H1 (cell line): ENCODE measurements at regions not wholly inside any gene's neighbourhood (a gene's known extent, or its start where the extent isn't known, plus 50 kb on each side); places are given as distances from the start of the nearest gene placed in this dataset.

Experiments
- ASH2L ChIP-seq: fragments of 200-600, 300-600 bp; sonication (generic); IDR thresholded peaks from one replicate; pipeline ENCODE4 v1.7.1; 2017; ENCODE audit warnings: low read length
- BRCA1 ChIP-seq: IDR thresholded peaks from 2 replicates; pipeline ENCODE4 v1.6.1; 2012; ENCODE audit warnings: low read depth, low read length, improper control_type of control experiment
- CHD1 ChIP-seq: IDR thresholded peaks from 2 replicates; pipeline ENCODE4 v1.6.1; 2012; ENCODE audit warnings: low read depth, low read length, improper control_type of control experiment
- CHD7 ChIP-seq: fragments of 300-600 bp; sonication (generic); IDR thresholded peaks from 2 replicates; pipeline ENCODE4 v1.7.1; 2012; ENCODE audit warnings: low read length, moderate library complexity, mild to moderate bottlenecking, inconsistent platforms; ENCODE audit not compliant: insufficient replicate concordance
- CTBP2 ChIP-seq: IDR thresholded peaks from 2 replicates; pipeline ENCODE4 v1.7.0; 2011; ENCODE audit warnings: borderline replicate concordance, mild to moderate bottlenecking, moderate library complexity, mixed read lengths, low read length; ENCODE audit not compliant: insufficient read depth, insufficient read length
- HDAC6 ChIP-seq: IDR thresholded peaks from one replicate; pipeline ENCODE4 v1.7.1; 2012; ENCODE audit warnings: low read depth, mild to moderate bottlenecking, inconsistent platforms, low read length, moderate library complexity
- MAFK ChIP-seq: IDR thresholded peaks from 2 replicates; pipeline ENCODE4 v1.6.1; 2012; ENCODE audit warnings: low read depth, mild to moderate bottlenecking, improper control_type of control experiment, low read length
- RAD21 ChIP-seq, 2 experiments: IDR thresholded peaks in 1 of 2; conservative IDR thresholded peaks in 1 of 2; 2 replicates each; pipeline ENCODE4 v1.6.1; 2011; ENCODE audit warnings: low read depth in 2 of 2, low read length in 2 of 2, improper control_type of control experiment in 1 of 2, inconsistent platforms in 1 of 2, mild to moderate bottlenecking in 1 of 2, moderate library complexity in 1 of 2
- SAP30 ChIP-seq: fragments of 300-600 bp; sonication (generic); IDR thresholded peaks from 2 replicates; pipeline ENCODE4 v1.7.1; 2012; ENCODE audit warnings: low read length, moderate library complexity, mild to moderate bottlenecking, inconsistent platforms; ENCODE audit not compliant: insufficient read depth, insufficient replicate concordance
- SIRT6 ChIP-seq: IDR thresholded peaks from one replicate; pipeline ENCODE4 v1.7.1; 2012; ENCODE audit warnings: low read length, inconsistent platforms
- YY1 ChIP-seq: IDR thresholded peaks from 2 replicates; pipeline ENCODE4 v1.6.1; 2011; ENCODE audit warnings: low read depth, mild to moderate bottlenecking, low read length

- no peak for TF ChIP-seq CHD7
- no peak for TF ChIP-seq RAD21 (IDR thresholded peaks at IDR 0.05 in 1 of 2, conservative IDR thresholded peaks at IDR 0.05 in 1 of 2; ENCODE audit: low read depth in 2 of 2, low read length in 2 of 2)
- no peak for TF ChIP-seq CHD1
- no peak for TF ChIP-seq YY1
- no peak for TF ChIP-seq CTBP2
- no peak for TF ChIP-seq ASH2L
- TF ChIP-seq SAP30: no peak
- TF ChIP-seq MAFK: no peak
- TF ChIP-seq HDAC6: no peak
- TF ChIP-seq BRCA1: no peak
- no peak for TF ChIP-seq SIRT6
These were observed 548.8 kb downstream of the EFNA5 start (continued) for GRCh38 chr5:107121793-107122519.
